Upper lobe of left lung (tissue), 4 donors: ENCODE measurements at regions not wholly inside any gene's neighbourhood (a gene's known extent, or its start where the extent isn't known, plus 50 kb on each side); places are given as distances from the start of the nearest gene placed in this dataset.

Experiments
- EP300 ChIP-seq, 4 donors: sonication (generic); formaldehyde crosslinking; IDR thresholded peaks; one replicate each; pipeline ENCODE4 v1.5.1; 2017; ENCODE audit warnings: antibody characterized with exemption in 4 of 4, control low read depth in 2 of 4
- POLR2A ChIP-seq, 4 donors: fragments of 450-650 bp; IDR thresholded peaks; one replicate each; pipeline ENCODE4 v1.5.1; 2016 to 2017; ENCODE audit warnings: antibody characterized with exemption in 4 of 4, mild to moderate bottlenecking in 2 of 4
- POLR2AphosphoS5 ChIP-seq, 2 donors: sonication (generic); formaldehyde crosslinking; IDR thresholded peaks; one replicate each; pipeline ENCODE4 v1.5.1; 2017; ENCODE audit warnings: antibody characterized with exemption in 2 of 2
- TF ChIP-seq, protein P1 (sequence below), 6 experiments: fragments of 450-650 bp in 4 of 6; fragments of 200-600 bp in 2 of 6; sonication (generic) in 2 of 6; IDR thresholded peaks; one replicate each; pipeline ENCODE4 v1.5.1; 2016 to 2019; ENCODE audit warnings: antibody characterized with exemption in 6 of 6

GRCh38 chr10:7477538-7478334 lies 66.9 kb upstream of the SFMBT2 start:
- TF ChIP-seq, protein P1, sequence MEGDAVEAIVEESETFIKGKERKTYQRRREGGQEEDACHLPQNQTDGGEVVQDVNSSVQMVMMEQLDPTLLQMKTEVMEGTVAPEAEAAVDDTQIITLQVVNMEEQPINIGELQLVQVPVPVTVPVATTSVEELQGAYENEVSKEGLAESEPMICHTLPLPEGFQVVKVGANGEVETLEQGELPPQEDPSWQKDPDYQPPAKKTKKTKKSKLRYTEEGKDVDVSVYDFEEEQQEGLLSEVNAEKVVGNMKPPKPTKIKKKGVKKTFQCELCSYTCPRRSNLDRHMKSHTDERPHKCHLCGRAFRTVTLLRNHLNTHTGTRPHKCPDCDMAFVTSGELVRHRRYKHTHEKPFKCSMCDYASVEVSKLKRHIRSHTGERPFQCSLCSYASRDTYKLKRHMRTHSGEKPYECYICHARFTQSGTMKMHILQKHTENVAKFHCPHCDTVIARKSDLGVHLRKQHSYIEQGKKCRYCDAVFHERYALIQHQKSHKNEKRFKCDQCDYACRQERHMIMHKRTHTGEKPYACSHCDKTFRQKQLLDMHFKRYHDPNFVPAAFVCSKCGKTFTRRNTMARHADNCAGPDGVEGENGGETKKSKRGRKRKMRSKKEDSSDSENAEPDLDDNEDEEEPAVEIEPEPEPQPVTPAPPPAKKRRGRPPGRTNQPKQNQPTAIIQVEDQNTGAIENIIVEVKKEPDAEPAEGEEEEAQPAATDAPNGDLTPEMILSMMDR (IDR thresholded peaks at IDR 0.05) = no peak
- no peak for TF ChIP-seq POLR2AphosphoS5 (IDR thresholded peaks at IDR 0.05)
- TF ChIP-seq POLR2A (IDR thresholded peaks at IDR 0.05) = no peak
- TF ChIP-seq EP300 (IDR thresholded peaks at IDR 0.05) = no peak
